Neural cell (in vitro differentiated cells): ENCODE measurements at regions not wholly inside any gene's neighbourhood (a gene's known extent, or its start where the extent isn't known, plus 50 kb on each side); places are given as distances from the start of the nearest gene placed in this dataset.

Experiments
- H2AFZ ChIP-seq: fragments of 200-600, 300-800 bp; sonication (generic), shearing (Covaris generic); 2 replicates; pipeline ENCODE4 v1.6.0; 2014; ENCODE audit warnings: low read depth, mild to moderate bottlenecking, antibody characterized with exemption, low read length, moderate library complexity
- H3F3A ChIP-seq: fragments of 200-600 bp; shearing (Covaris generic); 2 replicates; pipeline ENCODE4 v1.6.1; 2016; ENCODE audit warnings: mild to moderate bottlenecking, moderate library complexity, mixed read lengths, antibody characterized with exemption, low read length; ENCODE audit not compliant: insufficient read depth, poor library complexity, severe bottlenecking
- H3K27ac ChIP-seq: fragments of 200-600, 300-800 bp; sonication (generic), shearing (Covaris generic); 2 replicates; pipeline ENCODE4 v1.5.1; 2014; ENCODE audit warnings: mild to moderate bottlenecking, low read length, moderate library complexity
- H3K27me3 ChIP-seq: fragments of 300-800, 200-600 bp; sonication (generic), shearing (Covaris generic); 2 replicates; pipeline ENCODE4 v1.6.0; 2014; ENCODE audit warnings: mild to moderate bottlenecking, low read depth, low read length, moderate library complexity; ENCODE audit not compliant: insufficient read depth
- H3K36me3 ChIP-seq: fragments of 300-800, 200-600 bp; sonication (generic), shearing (Covaris generic); 2 replicates; pipeline ENCODE4 v1.5.1; 2014; ENCODE audit warnings: mild to moderate bottlenecking, antibody characterized with exemption, low read length, moderate library complexity; ENCODE audit not compliant: insufficient read depth
- H3K4me2 ChIP-seq: fragments of 300-800, 200-600 bp; sonication (generic), shearing (Covaris generic); 2 replicates; pipeline ENCODE4 v1.6.0; 2014; ENCODE audit warnings: mild to moderate bottlenecking, low read length
- H3K4me3 ChIP-seq: fragments of 300-800, 200-600 bp; sonication (generic), shearing (Covaris generic); 2 replicates; pipeline ENCODE4 v1.5.1; 2014; ENCODE audit warnings: mild to moderate bottlenecking, low read length, moderate library complexity
- H3K79me2 ChIP-seq: fragments of 200-600 bp; shearing (Covaris generic); replicated peaks from 2 replicates; pipeline ENCODE4 v1.6.0; 2014; ENCODE audit warnings: mild to moderate bottlenecking, low read length, moderate library complexity; ENCODE audit not compliant: insufficient read depth
- H3K9ac ChIP-seq: fragments of 300-800, 200-600 bp; sonication (generic), shearing (Covaris generic); 2 replicates; pipeline ENCODE4 v1.6.1; 2016; ENCODE audit warnings: mild to moderate bottlenecking, low read length, mixed read lengths
- H3K9me2 ChIP-seq: fragments of 200-600 bp; shearing (Covaris generic); 2 replicates; pipeline ENCODE4 v1.6.1; 2016; ENCODE audit warnings: mild to moderate bottlenecking, low read length, mixed read lengths; ENCODE audit not compliant: insufficient read depth
- H3K9me3 ChIP-seq: fragments of 200-600, 300-800 bp; sonication (generic), shearing (Covaris generic); 2 replicates; pipeline ENCODE4 v1.6.1; 2016; ENCODE audit warnings: mild to moderate bottlenecking, mixed run types, low read length, moderate library complexity, mixed read lengths
- H4K20me1 ChIP-seq: fragments of 200-600 bp; shearing (Covaris generic); 2 replicates; pipeline ENCODE4 v1.6.1; 2016; ENCODE audit warnings: mild to moderate bottlenecking, mixed run types; ENCODE audit not compliant: insufficient read depth
- CTCF ChIP-seq: fragments of 450-650 bp; IDR thresholded peaks from 2 replicates; pipeline ENCODE4 v1.5.1; 2014; ENCODE audit warnings: antibody characterized with exemption, mild to moderate bottlenecking, moderate library complexity; ENCODE audit not compliant: poor library complexity, severe bottlenecking
- EP300 ChIP-seq: fragments of 450-650 bp; conservative IDR thresholded peaks from 2 replicates; pipeline ENCODE4 v1.6.1; 2014; ENCODE audit warnings: antibody characterized with exemption, mild to moderate bottlenecking, moderate library complexity; ENCODE audit not compliant: poor library complexity, severe bottlenecking
- EZH2 ChIP-seq: fragments of 200-600, 300-800 bp; shearing (Covaris generic), sonication (generic); IDR thresholded peaks from 2 replicates; pipeline ENCODE4 v1.6.1; 2014; ENCODE audit warnings: antibody characterized with exemption, low read length, borderline replicate concordance, mild to moderate bottlenecking; ENCODE audit not compliant: insufficient read depth, poor library complexity, severe bottlenecking
- MXI1 ChIP-seq: fragments of 450-650 bp; conservative IDR thresholded peaks from 2 replicates; pipeline ENCODE4 v1.6.1; 2014; ENCODE audit warnings: antibody characterized with exemption, mild to moderate bottlenecking; ENCODE audit not compliant: poor library complexity, severe bottlenecking
- POLR2AphosphoS5 ChIP-seq: IDR thresholded peaks from 2 replicates; pipeline ENCODE4 v1.6.1; 2012
- RAD21 ChIP-seq: fragments of 450-650 bp; conservative IDR thresholded peaks from 2 replicates; pipeline ENCODE4 v1.6.1; 2014; ENCODE audit warnings: antibody characterized with exemption, mild to moderate bottlenecking, moderate library complexity
- REST ChIP-seq: IDR thresholded peaks from 2 replicates; pipeline ENCODE4 v1.6.1; 2012; ENCODE audit warnings: borderline replicate concordance
- SMC3 ChIP-seq: fragments of 450-650 bp; conservative IDR thresholded peaks from 2 replicates; pipeline ENCODE4 v1.6.1; 2014; ENCODE audit warnings: antibody characterized with exemption, mild to moderate bottlenecking, moderate library complexity; ENCODE audit not compliant: poor library complexity
- TAF1 ChIP-seq: IDR thresholded peaks from 2 replicates; pipeline ENCODE4 v1.6.1; 2012; ENCODE audit warnings: low read depth

GRCh38 chr10:130362308-130362761, 226.1 kb downstream of the GLRX3 start:
- H4K20me1 ChIP-seq = no peaks in the 10 kb centered on the region
- peak overlapping the region; percentile 8 for H3K4me3 ChIP-seq
- H3K27me3 ChIP-seq = no peaks in the 10 kb centered on the region
- no peaks in the 10 kb centered on the region for H3K36me3 ChIP-seq
- no peaks in the 10 kb centered on the region for H3K9me3 ChIP-seq
- H3K9me2 ChIP-seq = no peaks in the 10 kb centered on the region
- H3F3A ChIP-seq = no peaks in the 10 kb centered on the region
- H3K9ac ChIP-seq = no peak overlapping the region
- no peaks in the 10 kb centered on the region for H3K79me2 ChIP-seq
- H3K4me2 ChIP-seq = no peak overlapping the region
- no peak overlapping the region for H3K27ac ChIP-seq
- TF ChIP-seq MXI1 (no peak), POLR2AphosphoS5 (peak; percentile 25), CTCF (peak; percentile 26), RAD21 (peak; percentile 33), REST (no peak), EZH2 (no peak)
- H2AFZ ChIP-seq = no peak overlapping the region

GRCh38 chr10:130363051-130363450, 226.9 kb downstream of the GLRX3 start:
- no peaks in the 10 kb centered on the region for H4K20me1 ChIP-seq
- no peak overlapping the region for H3K4me2 ChIP-seq
- H3K4me3 ChIP-seq = no peak overlapping the region
- H3K27me3 ChIP-seq = no peaks in the 10 kb centered on the region
- no peaks in the 10 kb centered on the region for H3K79me2 ChIP-seq
- no peak overlapping the region for H2AFZ ChIP-seq
- no peaks in the 10 kb centered on the region for H3F3A ChIP-seq
- no peaks in the 10 kb centered on the region for H3K9me2 ChIP-seq
- no peak for TF ChIP-seq REST
- no peak for TF ChIP-seq EZH2
- no peak for TF ChIP-seq TAF1
- TF ChIP-seq RAD21 = no peak
- no peak for TF ChIP-seq SMC3
- no peak for TF ChIP-seq POLR2AphosphoS5
- TF ChIP-seq CTCF = no peak
- TF ChIP-seq EP300 = no peak
- TF ChIP-seq MXI1 = no peak
- H3K27ac ChIP-seq = no peak overlapping the region
- H3K36me3 ChIP-seq = no peaks in the 10 kb centered on the region
- no peak overlapping the region for H3K9ac ChIP-seq
- no peaks in the 10 kb centered on the region for H3K9me3 ChIP-seq
